Gastroesophageal sphincter (tissue), 4 donors: ENCODE measurements at regions not wholly inside any gene's neighbourhood (a gene's known extent, or its start where the extent isn't known, plus 50 kb on each side); places are given as distances from the start of the nearest gene placed in this dataset.

Experiments
- ATAC-seq: fragments of 150-250 bp; one replicate; pipeline ENCODE4 v1.9.1; 2016; ENCODE audit warnings: mild to moderate bottlenecking, moderate library complexity
- H3K27ac ChIP-seq, 4 donors: fragments of 200-600 bp; sonication (generic) in 3 of 4; 1 replicate in 3 of 4; 2 replicates in 1 of 4; pipeline ENCODE4 v1.5.1; 2016 to 2019
- H3K27me3 ChIP-seq: fragments of 200-600 bp; sonication (generic); one replicate; pipeline ENCODE4 v1.5.1; 2019
- H3K36me3 ChIP-seq, 2 donors: fragments of 200-600 bp; sonication (generic); one replicate each; pipeline ENCODE4 v1.5.1; 2019; ENCODE audit warnings: control low read depth in 1 of 2
- H3K4me1 ChIP-seq, 3 donors: fragments of 200-600 bp; sonication (generic); 1 replicate in 2 of 3; 2 replicates in 1 of 3; pipeline ENCODE4 v1.5.1; 2016 to 2019; ENCODE audit warnings: control low read depth in 2 of 3
- H3K4me3 ChIP-seq, 2 donors: fragments of 200-600 bp; sonication (generic); one replicate each; pipeline ENCODE4 v1.5.1; 2019; ENCODE audit warnings: mild to moderate bottlenecking in 1 of 2, moderate library complexity in 1 of 2
- H3K9me3 ChIP-seq, 3 donors: fragments of 200-600 bp; sonication (generic); one replicate each; pipeline ENCODE4 v1.5.1; 2017 to 2019; ENCODE audit warnings: control low read depth in 2 of 3
- EP300 ChIP-seq: sonication (generic); formaldehyde crosslinking; IDR thresholded peaks from one replicate; pipeline ENCODE4 v1.6.1; 2017; ENCODE audit warnings: antibody characterized with exemption, mild to moderate bottlenecking
- POLR2A ChIP-seq, 2 donors: fragments of 450-650 bp; IDR thresholded peaks; one replicate each; pipeline ENCODE4 v1.6.1; 2017; ENCODE audit warnings: antibody characterized with exemption in 2 of 2, mild to moderate bottlenecking in 2 of 2, moderate library complexity in 1 of 2
- POLR2AphosphoS5 ChIP-seq: sonication (generic); formaldehyde crosslinking; IDR thresholded peaks from one replicate; pipeline ENCODE4 v1.6.1; 2017; ENCODE audit warnings: antibody characterized with exemption
- WGBS, 2 donors: methylation state at CpG; one replicate each; pipeline ENCODE4 v1.1.5; 2018; ENCODE audit warnings: low coverage in 1 of 2; 5-methylcytosine and 5-hydroxymethylcytosine counted together
- TF ChIP-seq, protein P1 (sequence below), 4 experiments: fragments of 200-600 bp in 2 of 4; fragments of 450-650 bp in 2 of 4; sonication (generic) in 1 of 4; IDR thresholded peaks; one replicate each; pipeline ENCODE4 v1.5.1; 2017 to 2019; ENCODE audit warnings: antibody characterized with exemption in 4 of 4, mild to moderate bottlenecking in 2 of 4, moderate library complexity in 2 of 4

GRCh38 chr5:74200560-74200959 lies 440.0 kb downstream of the ENC1 start:
- ATAC-seq: no peak
- no peak overlapping the region for H3K4me3 ChIP-seq

DNA sequence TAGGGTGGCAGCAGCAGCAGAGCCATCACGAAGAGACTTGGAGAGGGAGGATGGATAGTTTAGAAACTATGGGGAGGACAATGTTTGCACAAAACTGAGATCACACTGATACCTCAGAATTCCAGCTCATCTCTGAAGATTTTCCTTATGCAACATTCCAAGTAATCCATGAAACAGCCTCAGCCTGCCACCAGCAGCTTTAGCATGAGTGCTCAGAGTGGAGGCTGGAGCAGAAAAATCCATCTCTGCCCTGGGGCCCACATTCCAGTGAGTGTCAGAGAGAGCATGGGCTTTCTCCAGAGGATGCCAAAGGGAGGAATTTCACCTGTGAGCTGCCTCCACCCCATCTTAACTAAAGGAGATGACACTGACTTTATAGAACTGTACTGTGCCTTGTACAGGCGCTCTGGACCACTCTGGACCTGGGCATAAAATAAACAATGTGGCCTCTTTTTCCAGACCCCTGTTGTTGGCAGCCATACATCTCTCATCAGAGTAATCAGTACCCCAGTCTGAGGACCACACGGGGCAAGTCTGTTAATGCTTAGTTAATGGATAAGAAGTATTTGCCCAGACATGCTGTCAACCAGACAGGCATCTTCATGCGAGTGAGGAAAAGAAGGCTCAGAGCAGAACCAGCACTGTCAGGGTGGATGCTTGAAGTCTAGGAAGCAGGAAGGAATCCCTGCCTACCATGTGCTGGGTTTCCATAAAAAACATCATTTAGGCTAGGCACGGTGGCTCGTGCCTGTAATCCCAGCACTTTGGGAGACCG lies 440.9 kb downstream of the ENC1 start:
- Histone ChIP-seq H3K27ac (no peak overlapping the region), H3K36me3 (no peaks in the 10 kb centered on the region), H3K4me1 (peaks cover 0 to 13% (median 0%) of the 10 kb centered on the region in 3 donors), H3K9me3 (no peaks in the 10 kb centered on the region), H3K27me3 (no peaks in the 10 kb centered on the region), H3K4me3 (no peak overlapping the region)
- WGBS, 2 donors: 67 to 82% methylated on average over 1 to 5 of the region's 7 CpGs
- no peak for TF ChIP-seq POLR2AphosphoS5
- TF ChIP-seq, protein P1, sequence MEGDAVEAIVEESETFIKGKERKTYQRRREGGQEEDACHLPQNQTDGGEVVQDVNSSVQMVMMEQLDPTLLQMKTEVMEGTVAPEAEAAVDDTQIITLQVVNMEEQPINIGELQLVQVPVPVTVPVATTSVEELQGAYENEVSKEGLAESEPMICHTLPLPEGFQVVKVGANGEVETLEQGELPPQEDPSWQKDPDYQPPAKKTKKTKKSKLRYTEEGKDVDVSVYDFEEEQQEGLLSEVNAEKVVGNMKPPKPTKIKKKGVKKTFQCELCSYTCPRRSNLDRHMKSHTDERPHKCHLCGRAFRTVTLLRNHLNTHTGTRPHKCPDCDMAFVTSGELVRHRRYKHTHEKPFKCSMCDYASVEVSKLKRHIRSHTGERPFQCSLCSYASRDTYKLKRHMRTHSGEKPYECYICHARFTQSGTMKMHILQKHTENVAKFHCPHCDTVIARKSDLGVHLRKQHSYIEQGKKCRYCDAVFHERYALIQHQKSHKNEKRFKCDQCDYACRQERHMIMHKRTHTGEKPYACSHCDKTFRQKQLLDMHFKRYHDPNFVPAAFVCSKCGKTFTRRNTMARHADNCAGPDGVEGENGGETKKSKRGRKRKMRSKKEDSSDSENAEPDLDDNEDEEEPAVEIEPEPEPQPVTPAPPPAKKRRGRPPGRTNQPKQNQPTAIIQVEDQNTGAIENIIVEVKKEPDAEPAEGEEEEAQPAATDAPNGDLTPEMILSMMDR (IDR thresholded peaks at IDR 0.05): no peak
- no peak for TF ChIP-seq POLR2A (IDR thresholded peaks at IDR 0.05)
- TF ChIP-seq EP300: no peak
- ATAC-seq: no peak

More at GRCh38 chr5:74200560-74200959, 440.0 kb downstream of the ENC1 start:
- WGBS, 2 donors: 50 to 85% methylated on average over 1 to 2 of the region's 2 CpGs
- Histone ChIP-seq H3K9me3 (no peaks in the 10 kb centered on the region), H3K36me3 (no peaks in the 10 kb centered on the region), H3K4me1 (peaks cover 0 to 13% (median 0%) of the 10 kb centered on the region in 3 donors), H3K27ac (no peak overlapping the region), H3K27me3 (no peaks in the 10 kb centered on the region)
- no peak for TF ChIP-seq EP300
- TF ChIP-seq, protein P1 (IDR thresholded peaks at IDR 0.05): no peak
- TF ChIP-seq POLR2A (IDR thresholded peaks at IDR 0.05): no peak
- TF ChIP-seq POLR2AphosphoS5: no peak

GRCh38 chr5:74199005-74199404 lies 441.5 kb downstream of the ENC1 start:
- TF ChIP-seq POLR2A (IDR thresholded peaks at IDR 0.05) (no peak), POLR2AphosphoS5 (no peak), EP300 (no peak)
- TF ChIP-seq, protein P1 (IDR thresholded peaks at IDR 0.05): no peak
- H3K4me3 ChIP-seq: no peak overlapping the region
- no peaks in the 10 kb centered on the region for H3K27me3 ChIP-seq
- no peaks in the 10 kb centered on the region for H3K9me3 ChIP-seq
- no peaks in the 10 kb centered on the region for H3K36me3 ChIP-seq
- no peak for ATAC-seq
- peaks cover 0 to 13% (median 0%) of the 10 kb centered on the region in 3 donors for H3K4me1 ChIP-seq
- WGBS, 2 donors: 19 to 35% methylated on average over 2 of the region's 2 CpGs
- H3K27ac ChIP-seq: no peak overlapping the region

- Histone ChIP-seq H3K36me3 (no peaks in the 10 kb centered on the region), H3K27ac (no peak overlapping the region), H3K27me3 (no peaks in the 10 kb centered on the region), H3K9me3 (no peaks in the 10 kb centered on the region), H3K4me3 (no peak overlapping the region), H3K4me1 (peaks cover 0 to 13% (median 0%) of the 10 kb centered on the region in 3 donors)
- ATAC-seq: no peak
- WGBS, 2 donors: 94 to 100% methylated on average over 1 to 2 of the region's 2 CpGs
- TF ChIP-seq POLR2A (IDR thresholded peaks at IDR 0.05): no peak
- TF ChIP-seq EP300: no peak
- no peak for TF ChIP-seq POLR2AphosphoS5
- TF ChIP-seq, protein P1 (IDR thresholded peaks at IDR 0.05): no peak
Observed at GRCh38 chr5:74198156-74198555, 442.4 kb downstream of the ENC1 start.

DNA sequence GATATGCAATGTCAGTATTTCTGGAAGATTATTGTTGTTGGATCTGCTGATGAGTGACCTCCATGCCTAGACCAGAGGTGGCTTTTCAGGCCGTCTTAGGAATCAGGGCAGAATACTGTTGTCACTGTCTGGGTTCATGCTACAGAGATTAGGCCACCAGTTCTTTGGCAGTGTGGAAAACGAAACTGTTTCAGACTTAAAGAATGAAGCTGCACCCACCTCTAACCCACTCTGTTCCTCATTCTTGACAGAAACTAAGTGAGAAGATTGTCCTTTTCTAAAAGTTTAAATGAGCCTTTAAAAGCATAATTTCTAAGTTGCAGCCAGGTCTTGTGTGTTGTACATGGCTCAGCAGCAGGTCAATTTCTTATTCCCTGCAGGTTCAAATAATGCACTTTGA lies 444.3 kb downstream of the ENC1 start:
- H3K9me3 ChIP-seq: no peaks in the 10 kb centered on the region
- no peaks in the 10 kb centered on the region for H3K27me3 ChIP-seq
- no peak for ATAC-seq
- no peaks in the 10 kb centered on the region for H3K36me3 ChIP-seq
- H3K4me3 ChIP-seq: no peak overlapping the region
- 71 to 84% methylated on average over 2 of the region's 2 CpGs for WGBS, 2 donors
- TF ChIP-seq, protein P1 (IDR thresholded peaks at IDR 0.05): no peak
- TF ChIP-seq EP300 (no peak), POLR2AphosphoS5 (no peak), POLR2A (IDR thresholded peaks at IDR 0.05) (no peak)
- H3K4me1 ChIP-seq: peaks cover 0 to 8% (median 0%) of the 10 kb centered on the region in 3 donors
- no peak overlapping the region for H3K27ac ChIP-seq
